ENCODE measurements at regions not wholly inside any gene's neighbourhood (a gene's known extent, or its start where the extent isn't known, plus 50 kb on each side); places are given as distances from the start of the nearest gene placed in this dataset.

DNA sequence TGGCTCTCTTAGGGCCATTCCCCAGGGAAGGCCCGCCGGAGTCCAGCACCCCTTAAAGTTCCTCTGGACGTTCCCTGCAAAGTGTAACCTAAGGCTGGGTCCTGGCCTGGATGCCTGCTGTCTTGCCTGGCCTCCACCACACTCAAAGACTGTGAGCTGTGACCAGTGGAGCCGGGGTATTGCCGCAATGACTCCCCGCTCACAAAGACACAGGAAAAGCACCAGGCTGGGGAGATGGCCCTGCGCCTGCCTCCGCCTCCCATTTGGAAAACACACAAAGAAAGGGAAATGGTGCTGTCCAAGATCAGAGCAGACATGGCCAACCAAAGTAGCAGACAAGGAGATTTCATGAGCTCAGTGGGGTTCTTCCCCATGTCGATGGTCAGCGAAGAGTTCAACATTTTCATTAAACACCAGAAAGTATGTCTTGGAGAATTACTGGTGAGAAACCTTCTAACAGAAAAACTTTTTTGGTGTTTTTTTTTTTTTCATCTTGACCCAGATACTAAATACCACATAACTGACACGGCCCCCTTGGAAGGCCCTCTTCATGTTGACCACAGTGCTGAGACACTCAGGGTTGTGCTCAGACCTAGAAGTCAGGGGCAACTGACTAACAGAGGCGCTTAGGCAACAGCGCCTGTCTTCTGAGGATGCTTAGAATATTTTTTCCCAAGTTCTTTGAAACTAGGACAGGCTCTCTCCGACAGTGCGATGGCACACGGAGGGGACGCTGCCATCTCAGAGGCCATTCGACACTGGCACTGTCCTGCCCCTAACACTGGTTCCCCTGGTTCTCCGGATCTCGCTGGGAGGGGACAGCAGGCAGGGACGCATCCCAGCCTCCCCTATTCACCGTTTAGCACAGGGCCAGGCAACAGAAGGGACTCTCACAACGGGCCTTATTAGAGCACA, 226.4 kb upstream of the ID2 start:
- BruUV-seq (replicated peaks): no TSS peak
- H3K9ac ChIP-seq (ENCODE audit: insufficient read depth in 1 of 2, low read depth in 2 of 2, low read length in 2 of 2): no peak overlapping the region
- TF ChIP-seq ZNF347 (CRISPR knock-in tag; IDR thresholded peaks at IDR 0.05; ENCODE audit: low read depth) (no peak), MAFK (IDR thresholded peaks at IDR 0.05; ENCODE audit: low read length) (0 out of 2 replicates have a peak, but pooled peaks have one; percentile 53), MEF2D (tag; conservative IDR thresholded peaks at IDR 0.05; ENCODE audit: low read depth) (no peak), ZNF766 (CRISPR knock-in tag; conservative IDR thresholded peaks at IDR 0.05) (no peak)
- in situ Hi-C loops (cut with MboI): no loop called here
- H3K4me2 ChIP-seq (ENCODE audit: insufficient read depth, low read length): no peak overlapping the region
- H3K9me3 ChIP-seq (replicated peaks; ENCODE audit: control insufficient read depth, insufficient read depth, low read depth, low read length): no peaks in the 10 kb centered on the region
- WGBS (ENCODE audit: insufficient coverage, low coverage, missing lambda C conversion rate): 2% methylated on average over 23 of the region's 23 CpGs
- H4K20me1 ChIP-seq (replicated peaks; ENCODE audit: control insufficient read depth, insufficient read depth, low read length): peaks cover 4% of the 10 kb centered on the region; the same call in 1 of the 2 replicates
- POLR2A ChIA-PET: interaction anchor here (0.6 kb wide), 1 partner anchor 22 kb away, joined by 3 read pairs; no protein-coding TSS in a partner anchor
- intact Hi-C loops (cut with micrococcal nuclease): no loop called here
- peaks cover 0 to 5% of the 10 kb centered on the region in 2 experiments; a peak in 1 of 5 replicates for H3K4me1 ChIP-seq (replicated peaks in 1 of 2; ENCODE audit: control insufficient read depth in 2 of 2, insufficient read depth in 2 of 2, low read length in 2 of 2)
- CTCF ChIA-PET (ENCODE audit: low intra/inter-chr PET ratio): no interaction called here
- no peaks in the 10 kb centered on the region for H3K36me3 ChIP-seq (ENCODE audit: control insufficient read depth, insufficient read depth, low read length)
- no peaks in the 10 kb centered on the region for H3K79me2 ChIP-seq (ENCODE audit: control insufficient read depth, insufficient read depth, low read length)
- H3K9me1 ChIP-seq (ENCODE audit: control insufficient read depth, insufficient read depth, low read length): no peaks in the 10 kb centered on the region
- ATAC-seq: no peak
- H3K27me3 ChIP-seq (ENCODE audit: control insufficient read depth in 2 of 2, insufficient read depth in 2 of 2, low read length in 2 of 2): peaks cover 54 to 69% of the 10 kb centered on the region in 2 experiments
- no peak for DNase-seq (ENCODE audit: extremely low read depth in 1 of 4, low spot score in 3 of 4)
- H3K27ac ChIP-seq (ENCODE audit: extremely low read depth, low read depth, low read length): no peak overlapping the region
- H3K4me3 ChIP-seq: no peak overlapping the region
- FAIRE-seq: no peak
- no peak overlapping the region for H2AFZ ChIP-seq (ENCODE audit: low read depth, low read length)

All from K562 (cell line).